GM21529 (cell line): ENCODE measurements at regions not wholly inside any gene's neighbourhood (a gene's known extent, or its start where the extent isn't known, plus 50 kb on each side); places are given as distances from the start of the nearest gene placed in this dataset.
"Not testable (repeated sequence)": the region's sequence is repeated elsewhere in the genome, so short reads cannot be mapped to it uniquely, and the experiment has no call there.

Experiments used
- ATAC-seq: cut with Tn5 transposase; IDR thresholded peaks from one replicate; pipeline ENCODE4 v1.9.1; 2021; ENCODE audit not compliant: unreplicated experiment

- no peak for ATAC-seq
Observed at GRCh38 chr1:94304553-94304952, 67.2 kb upstream of the ARHGAP29 start.

DNA sequence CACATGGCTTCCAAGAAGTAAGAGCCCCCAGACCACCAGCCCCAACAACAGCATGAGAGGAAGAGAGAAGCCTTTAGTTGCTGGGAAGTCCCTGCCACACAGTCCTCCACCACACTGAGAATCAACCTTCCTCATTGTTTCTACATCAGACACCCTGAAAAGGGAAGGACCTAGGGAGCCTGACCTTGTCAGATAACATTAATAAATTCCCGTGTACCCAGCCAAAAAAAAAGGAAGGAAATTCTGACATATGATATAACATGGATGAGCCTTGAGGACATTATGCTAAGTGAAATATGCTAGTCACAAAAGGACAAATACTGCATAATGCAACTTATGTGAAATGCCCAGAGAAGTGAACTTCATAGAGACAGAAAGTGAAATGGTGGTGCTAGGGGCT lies 65.6 kb upstream of the ARHGAP29 start:
- no peak for ATAC-seq

DNA sequence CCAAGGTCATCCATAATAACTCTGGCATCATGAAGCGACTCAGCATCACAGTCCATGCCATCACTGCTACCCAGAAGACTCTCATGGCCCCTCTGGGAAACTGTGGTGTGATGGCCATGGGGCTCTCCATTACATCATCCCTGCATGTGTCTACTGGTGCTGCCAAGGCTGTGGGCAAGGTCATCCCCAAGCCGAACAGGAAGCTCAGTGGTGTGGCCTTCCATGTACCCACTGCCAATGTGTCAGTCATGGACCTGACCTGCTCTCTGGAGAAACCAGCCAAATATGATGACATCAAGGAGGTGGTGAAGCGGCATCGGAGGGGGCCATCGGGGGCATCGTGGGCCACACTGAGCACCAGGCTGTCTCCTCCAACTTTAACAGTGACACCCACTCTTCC lies 65.1 kb upstream of the ARHGAP29 start:
- ATAC-seq: no peak

GRCh38 chr1:94301186-94301585 lies 63.8 kb upstream of the ARHGAP29 start:
- no peak for ATAC-seq

DNA sequence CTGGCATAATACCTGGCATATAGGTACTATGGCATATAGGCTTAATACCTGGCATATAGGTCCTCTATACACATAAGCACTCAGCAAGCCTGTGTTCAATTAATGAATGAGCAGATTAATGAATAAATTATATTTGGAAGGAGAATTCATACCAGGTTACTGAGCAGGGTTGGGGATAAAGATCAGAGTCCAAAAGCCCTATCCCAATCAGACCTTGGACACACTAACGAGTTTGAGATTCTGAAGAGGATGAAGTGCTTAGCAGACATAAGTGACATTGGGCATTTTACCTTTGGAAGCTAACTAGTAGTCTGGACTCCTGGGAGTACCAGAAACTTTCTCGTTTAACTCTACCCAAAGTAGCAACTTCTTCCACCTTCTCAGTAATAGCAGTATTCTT lies 63.3 kb upstream of the ARHGAP29 start:
- no peak for ATAC-seq

GRCh38 chr1:94299627-94300553 lies 62.5 kb upstream of the ARHGAP29 start:
- no peak for ATAC-seq

DNA sequence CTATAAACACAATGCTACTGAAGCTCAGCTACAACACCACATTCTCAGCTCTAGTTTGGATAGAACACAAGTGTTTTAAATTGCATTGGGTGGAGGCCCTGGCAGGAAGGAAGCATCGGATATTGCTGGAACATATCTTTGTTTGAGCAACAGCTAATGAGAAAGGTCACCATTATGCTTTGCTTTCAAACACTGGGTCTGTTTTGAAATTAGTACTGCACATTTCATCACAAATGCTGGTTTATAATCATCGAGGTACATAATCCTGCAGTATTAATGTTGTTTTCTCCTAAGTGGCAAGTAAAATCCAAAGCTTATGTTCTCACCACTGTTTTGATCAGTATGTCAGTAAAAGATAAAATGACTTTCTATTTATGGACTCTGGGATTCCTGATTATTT lies 61.5 kb upstream of the ARHGAP29 start:
- no peak for ATAC-seq

- ATAC-seq: no peak
Observed at GRCh38 chr1:94296018-94296417, 58.6 kb upstream of the ARHGAP29 start.

GRCh38 chr1:94292978-94293377 lies 55.6 kb upstream of the ARHGAP29 start:
- ATAC-seq: not testable (repeated sequence)

DNA sequence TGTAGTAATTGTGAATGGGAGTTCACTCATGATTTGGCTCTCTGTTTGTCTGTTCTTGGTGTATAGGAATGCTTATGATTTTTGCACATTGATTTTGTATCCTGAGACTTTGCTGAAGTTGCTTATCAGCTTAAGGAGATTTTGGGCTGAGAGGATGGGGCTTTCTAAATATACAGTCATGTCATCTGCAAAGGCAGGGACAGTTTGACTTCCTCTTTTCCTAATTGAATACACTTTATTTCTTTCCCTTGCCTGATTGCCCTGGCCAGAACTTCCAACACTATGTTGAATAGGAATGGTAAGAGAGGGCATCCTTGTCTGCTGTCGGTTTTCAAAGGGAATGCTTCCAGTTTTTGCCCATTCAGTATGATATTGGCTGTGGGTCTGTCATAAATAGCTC lies 51.9 kb upstream of the ARHGAP29 start:
- not testable (repeated sequence) for ATAC-seq
